ENCODE measurements at regions not wholly inside any gene's neighbourhood (a gene's known extent, or its start where the extent isn't known, plus 50 kb on each side); places are given as distances from the start of the nearest gene placed in this dataset.
"Not testable (repeated sequence)": the region's sequence is repeated elsewhere in the genome, so short reads cannot be mapped to it uniquely, and the experiment has no call there.

- Histone ChIP-seq H3K36me3 (ENCODE audit: control insufficient read depth, insufficient read depth, low read length) (no peaks in the 10 kb centered on the region), H3K27me3 (ENCODE audit: control insufficient read depth, insufficient read depth, low read length) (no peaks in the 10 kb centered on the region), H3K27ac (ENCODE audit: low read depth, low read length) (no peak overlapping the region), H3K4me3 (ENCODE audit: low read length) (no peak overlapping the region), H3K9ac (ENCODE audit: low read length) (no peak overlapping the region), H3K4me1 (ENCODE audit: control insufficient read depth, insufficient read depth, low read length) (no peaks in the 10 kb centered on the region)
Measured at GRCh38 chr6:165263-165662, 127.0 kb upstream of the DUSP22 start.

- H3K27me3 ChIP-seq (ENCODE audit: control insufficient read depth, insufficient read depth, low read length) = no peaks in the 10 kb centered on the region
- H3K36me3 ChIP-seq (ENCODE audit: control insufficient read depth, insufficient read depth, low read length) = no peaks in the 10 kb centered on the region
- no peak overlapping the region for H3K9ac ChIP-seq (ENCODE audit: low read length)
- no peak overlapping the region for H3K4me3 ChIP-seq (ENCODE audit: low read length)
- no peaks in the 10 kb centered on the region for H3K4me1 ChIP-seq (ENCODE audit: control insufficient read depth, insufficient read depth, low read length)
- no peak overlapping the region for H3K27ac ChIP-seq (ENCODE audit: low read depth, low read length)
Measured at GRCh38 chr6:165906-166305, 126.4 kb upstream of the DUSP22 start.

- Histone ChIP-seq H3K4me3 (ENCODE audit: low read length) (no peak overlapping the region), H3K36me3 (ENCODE audit: control insufficient read depth, insufficient read depth, low read length) (no peaks in the 10 kb centered on the region), H3K9ac (ENCODE audit: low read length) (no peak overlapping the region), H3K27ac (ENCODE audit: low read depth, low read length) (no peak overlapping the region), H3K27me3 (ENCODE audit: control insufficient read depth, insufficient read depth, low read length) (no peaks in the 10 kb centered on the region), H3K4me1 (ENCODE audit: control insufficient read depth, insufficient read depth, low read length) (no peaks in the 10 kb centered on the region)
Measured at GRCh38 chr6:168865-169455, 123.3 kb upstream of the DUSP22 start.

GRCh38 chr6:174036-174435 is 118.3 kb upstream of the DUSP22 start:
- H3K36me3 ChIP-seq (ENCODE audit: control insufficient read depth, insufficient read depth, low read length) = no peaks in the 10 kb centered on the region
- no peaks in the 10 kb centered on the region for H3K4me1 ChIP-seq (ENCODE audit: control insufficient read depth, insufficient read depth, low read length)
- no peak overlapping the region for H3K4me3 ChIP-seq (ENCODE audit: low read length)
- H3K9ac ChIP-seq (ENCODE audit: low read length) = no peak overlapping the region
- no peaks in the 10 kb centered on the region for H3K27me3 ChIP-seq (ENCODE audit: control insufficient read depth, insufficient read depth, low read length)
- H3K27ac ChIP-seq (ENCODE audit: low read depth, low read length) = no peak overlapping the region

GRCh38 chr6:175680-176079 is 116.6 kb upstream of the DUSP22 start:
- H3K27ac ChIP-seq (ENCODE audit: low read depth, low read length) = no peak overlapping the region
- H3K4me1 ChIP-seq (ENCODE audit: control insufficient read depth, insufficient read depth, low read length) = no peaks in the 10 kb centered on the region
- H3K36me3 ChIP-seq (ENCODE audit: control insufficient read depth, insufficient read depth, low read length) = no peaks in the 10 kb centered on the region
- no peak overlapping the region for H3K4me3 ChIP-seq (ENCODE audit: low read length)
- H3K9ac ChIP-seq (ENCODE audit: low read length) = no peak overlapping the region
- H3K27me3 ChIP-seq (ENCODE audit: control insufficient read depth, insufficient read depth, low read length) = no peaks in the 10 kb centered on the region

GRCh38 chr6:176766-177165 is 115.5 kb upstream of the DUSP22 start:
- no peaks in the 10 kb centered on the region for H3K27me3 ChIP-seq (ENCODE audit: control insufficient read depth, insufficient read depth, low read length)
- no peak overlapping the region for H3K27ac ChIP-seq (ENCODE audit: low read depth, low read length)
- no peaks in the 10 kb centered on the region for H3K36me3 ChIP-seq (ENCODE audit: control insufficient read depth, insufficient read depth, low read length)
- no peak overlapping the region for H3K9ac ChIP-seq (ENCODE audit: low read length)
- no peaks in the 10 kb centered on the region for H3K4me1 ChIP-seq (ENCODE audit: control insufficient read depth, insufficient read depth, low read length)
- no peak overlapping the region for H3K4me3 ChIP-seq (ENCODE audit: low read length)

- no peak overlapping the region for H3K9ac ChIP-seq (ENCODE audit: low read length)
- H3K27ac ChIP-seq (ENCODE audit: low read depth, low read length) = no peak overlapping the region
- no peaks in the 10 kb centered on the region for H3K4me1 ChIP-seq (ENCODE audit: control insufficient read depth, insufficient read depth, low read length)
- no peaks in the 10 kb centered on the region for H3K27me3 ChIP-seq (ENCODE audit: control insufficient read depth, insufficient read depth, low read length)
- no peaks in the 10 kb centered on the region for H3K36me3 ChIP-seq (ENCODE audit: control insufficient read depth, insufficient read depth, low read length)
- no peak overlapping the region for H3K4me3 ChIP-seq (ENCODE audit: low read length)
Measured at GRCh38 chr6:178119-178518, 114.2 kb upstream of the DUSP22 start.

GRCh38 chr6:178929-179328 is 113.4 kb upstream of the DUSP22 start:
- H3K4me1 ChIP-seq (ENCODE audit: control insufficient read depth, insufficient read depth, low read length); H3K36me3 ChIP-seq (ENCODE audit: control insufficient read depth, insufficient read depth, low read length); H3K4me3 ChIP-seq (ENCODE audit: low read length); H3K27ac ChIP-seq (ENCODE audit: low read depth, low read length); H3K27me3 ChIP-seq (ENCODE audit: control insufficient read depth, insufficient read depth, low read length); H3K9ac ChIP-seq (ENCODE audit: low read length): not testable (repeated sequence)

GRCh38 chr6:179340-179950 is 112.8 kb upstream of the DUSP22 start:
- Histone ChIP-seq H3K4me3 (ENCODE audit: low read length) (no peak overlapping the region), H3K27me3 (ENCODE audit: control insufficient read depth, insufficient read depth, low read length) (no peaks in the 10 kb centered on the region), H3K36me3 (ENCODE audit: control insufficient read depth, insufficient read depth, low read length) (no peaks in the 10 kb centered on the region), H3K27ac (ENCODE audit: low read depth, low read length) (no peak overlapping the region), H3K4me1 (ENCODE audit: control insufficient read depth, insufficient read depth, low read length) (no peaks in the 10 kb centered on the region), H3K9ac (ENCODE audit: low read length) (no peak overlapping the region)

- not testable (repeated sequence) for H3K9ac ChIP-seq (ENCODE audit: low read length); H3K4me3 ChIP-seq (ENCODE audit: low read length); H3K27me3 ChIP-seq (ENCODE audit: control insufficient read depth, insufficient read depth, low read length); H3K4me1 ChIP-seq (ENCODE audit: control insufficient read depth, insufficient read depth, low read length); H3K36me3 ChIP-seq (ENCODE audit: control insufficient read depth, insufficient read depth, low read length); H3K27ac ChIP-seq (ENCODE audit: low read depth, low read length)
Measured at GRCh38 chr6:180091-180694, 112.1 kb upstream of the DUSP22 start.

- H3K27ac ChIP-seq (ENCODE audit: low read depth, low read length) = no peak overlapping the region
- no peak overlapping the region for H3K9ac ChIP-seq (ENCODE audit: low read length)
- no peak overlapping the region for H3K4me3 ChIP-seq (ENCODE audit: low read length)
- H3K36me3 ChIP-seq (ENCODE audit: control insufficient read depth, insufficient read depth, low read length) = no peaks in the 10 kb centered on the region
- peaks cover 1% of the 10 kb centered on the region for H3K4me1 ChIP-seq (ENCODE audit: control insufficient read depth, insufficient read depth, low read length)
- no peaks in the 10 kb centered on the region for H3K27me3 ChIP-seq (ENCODE audit: control insufficient read depth, insufficient read depth, low read length)
Measured at GRCh38 chr6:181049-181654, 111.1 kb upstream of the DUSP22 start.

- Histone ChIP-seq H3K36me3 (ENCODE audit: control insufficient read depth, insufficient read depth, low read length) (no peaks in the 10 kb centered on the region), H3K9ac (ENCODE audit: low read length) (no peak overlapping the region), H3K4me1 (ENCODE audit: control insufficient read depth, insufficient read depth, low read length) (peaks cover 10% of the 10 kb centered on the region), H3K27me3 (ENCODE audit: control insufficient read depth, insufficient read depth, low read length) (no peaks in the 10 kb centered on the region), H3K27ac (ENCODE audit: low read depth, low read length) (no peak overlapping the region), H3K4me3 (ENCODE audit: low read length) (no peak overlapping the region)
Measured at GRCh38 chr6:183668-184067, 108.6 kb upstream of the DUSP22 start.

Data from rectal smooth muscle tissue (tissue), 1 donor.